Spleen (tissue), 11 donors: ENCODE measurements at regions not wholly inside any gene's neighbourhood (a gene's known extent, or its start where the extent isn't known, plus 50 kb on each side); places are given as distances from the start of the nearest gene placed in this dataset.

Source experiments
- DNase-seq: peaks from one replicate; pipeline ENCODE4 v3.0.0-alpha.2; 2020
- H3K27ac ChIP-seq, 8 donors: fragments of 200-600 bp; sonication (generic) in 7 of 8; 1 replicate in 4 of 8; 2 replicates in 4 of 8; pipeline versions ENCODE4 v1.5.0 to v1.8.0; 2016 to 2021; ENCODE audit warnings: inconsistent platforms in 4 of 8, mild to moderate bottlenecking in 4 of 8, moderate library complexity in 1 of 8
- H3K27me3 ChIP-seq, 7 donors: fragments of 200-600 bp; sonication (generic) in 6 of 7; replicated peaks in 1 of 7; 1 replicate in 4 of 7; 2 replicates in 3 of 7; pipeline versions ENCODE4 v1.5.0 to v1.8.0; 2016 to 2021; ENCODE audit warnings: inconsistent platforms in 3 of 7, mild to moderate bottlenecking in 1 of 7
- H3K36me3 ChIP-seq, 6 donors: fragments of 200-600 bp; sonication (generic) in 5 of 6; 1 replicate in 4 of 6; 2 replicates in 2 of 6; pipeline versions ENCODE4 v1.5.0 to v1.8.0; 2016 to 2021; ENCODE audit warnings: inconsistent platforms in 2 of 6
- H3K4me1 ChIP-seq, 6 donors: fragments of 200-600 bp; sonication (generic) in 5 of 6; 1 replicate in 3 of 6; 2 replicates in 3 of 6; pipeline versions ENCODE4 v1.5.0 to v1.8.0; 2016 to 2021; ENCODE audit warnings: inconsistent platforms in 3 of 6
- H3K4me3 ChIP-seq, 8 donors: fragments of 200-600 bp; sonication (generic) in 7 of 8; 1 replicate in 4 of 8; 2 replicates in 4 of 8; pipeline versions ENCODE4 v1.5.0 to v1.8.0; 2016 to 2021; ENCODE audit warnings: inconsistent platforms in 4 of 8, mild to moderate bottlenecking in 4 of 8, moderate library complexity in 2 of 8
- H3K9me3 ChIP-seq, 8 donors: fragments of 200-600 bp; sonication (generic) in 7 of 8; 1 replicate in 4 of 8; 2 replicates in 4 of 8; pipeline versions ENCODE4 v1.5.0 to v1.8.0; 2016 to 2021; ENCODE audit warnings: inconsistent platforms in 4 of 8
- POLR2A ChIP-seq, 3 donors: fragments of 450-650 bp; IDR thresholded peaks; one replicate each; pipeline ENCODE4 v1.5.1; 2017; ENCODE audit warnings: antibody characterized with exemption in 3 of 3, mild to moderate bottlenecking in 1 of 3
- POLR2AphosphoS5 ChIP-seq, 3 donors: sonication (generic); formaldehyde crosslinking; IDR thresholded peaks; one replicate each; pipeline ENCODE4 v1.5.1; 2017; ENCODE audit warnings: antibody characterized with exemption in 3 of 3
- WGBS, 5 donors: extraction: QIAGEN DNeasy Blood & Tissue Kit in 3 of 5; methylation state at CpG; one replicate each; pipeline versions ENCODE4 v1.1.5 to v1.1.7; 2013 to 2018; 5-methylcytosine and 5-hydroxymethylcytosine counted together
- intact Hi-C: fragments of 100-400 bp; cut with DNase I; formaldehyde crosslinking; loops from one replicate; pipeline ENCODE4 v1.15.0; 2023; ENCODE audit warnings: low total_unique reads
- TF ChIP-seq, protein P1 (sequence below), 11 experiments: fragments of 200-600 bp in 7 of 11; fragments of 450-650 bp in 4 of 11; sonication (generic) in 4 of 11; IDR thresholded peaks in 8 of 11; conservative IDR thresholded peaks in 3 of 11; 1 replicate in 7 of 11; 2 replicates in 4 of 11; pipeline versions ENCODE4 v1.4.0 to v1.8.0; 2016 to 2021; ENCODE audit warnings: antibody characterized with exemption in 11 of 11, inconsistent platforms in 4 of 11, mild to moderate bottlenecking in 1 of 11
- donor health status: healthy with polysubstance abuse.
- donor health status: DM: no; HTN: no; CAD: no; lungs with moderate emphysema.
- donor health status: DM: no; HTN: no; CAD: no.
- donor health status: Bipolar disorder and iron deficiency.
- donor health status: healthy.
- donor health status: DM: no; HTN: no; CAD: no.
- donor health status: DM: yes; HTN: yes; CAD: no.

DNA sequence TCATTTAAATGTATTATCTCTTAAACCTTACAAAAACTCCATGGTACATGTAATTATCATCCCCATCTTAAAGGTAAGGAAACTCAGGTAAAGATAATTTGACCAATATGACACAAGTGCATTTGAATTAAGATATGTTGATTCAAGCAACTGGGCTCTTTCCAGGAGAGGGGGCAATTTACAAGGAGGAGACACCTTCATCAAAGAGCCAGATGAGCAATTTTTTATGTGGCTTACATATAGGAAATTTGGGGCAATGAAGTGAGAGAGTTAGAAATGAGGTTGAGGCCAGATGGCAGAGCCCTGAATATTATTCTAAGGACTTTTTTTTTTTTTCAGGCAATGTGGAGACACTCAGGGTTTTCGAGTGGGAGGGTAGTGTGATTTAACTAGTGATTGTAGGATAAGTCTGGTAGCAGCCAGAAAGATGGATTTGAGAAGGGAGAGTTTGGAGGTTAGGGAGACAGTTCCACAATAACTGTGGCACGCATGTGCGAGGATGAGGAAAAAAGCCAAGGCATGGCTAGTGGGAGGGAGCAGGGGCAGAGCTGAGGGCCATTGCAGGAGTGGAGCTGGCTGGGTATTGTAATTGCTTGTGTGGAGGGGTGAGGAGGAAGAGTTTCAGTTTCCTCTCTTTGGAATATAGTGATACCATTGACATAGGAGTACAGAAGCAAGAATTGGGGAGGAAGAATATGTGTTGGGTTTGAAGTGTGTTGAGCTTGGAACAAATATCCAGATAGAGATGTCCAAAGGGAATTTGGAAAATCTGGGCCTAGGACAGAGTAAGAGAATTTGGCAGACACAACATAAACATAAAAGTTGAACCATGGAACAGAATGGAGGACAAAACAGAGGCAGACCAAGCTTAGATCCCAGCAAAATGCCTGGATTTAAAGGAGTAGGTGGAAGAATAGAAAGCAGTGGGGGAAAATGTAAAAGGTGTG, 72.0 kb downstream of the ACTBL2 start:
- DNase-seq = no peak

DNA sequence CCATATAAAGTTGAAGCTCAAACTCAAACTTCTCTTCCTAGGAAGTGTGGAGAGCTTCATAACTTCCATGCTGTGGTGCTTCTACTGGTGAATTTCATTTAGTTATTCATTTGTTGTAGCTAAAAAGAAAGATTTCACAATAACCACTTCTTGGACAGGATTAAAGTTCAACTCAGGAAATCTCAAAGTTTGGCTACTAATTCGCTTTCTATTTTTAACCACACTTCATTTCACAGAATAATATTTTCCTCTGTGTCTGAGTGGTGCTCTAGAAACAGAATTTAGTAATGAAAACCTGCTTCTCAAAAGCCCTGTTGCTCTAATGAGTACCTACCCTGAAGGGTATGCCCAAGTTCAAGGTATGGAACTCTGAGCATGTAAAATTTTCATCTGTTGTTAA, 73.9 kb downstream of the ACTBL2 start:
- TF ChIP-seq POLR2AphosphoS5 (IDR thresholded peaks at IDR 0.05) = no peak
- TF ChIP-seq POLR2A (IDR thresholded peaks at IDR 0.05) = no peak
- TF ChIP-seq, protein P1, sequence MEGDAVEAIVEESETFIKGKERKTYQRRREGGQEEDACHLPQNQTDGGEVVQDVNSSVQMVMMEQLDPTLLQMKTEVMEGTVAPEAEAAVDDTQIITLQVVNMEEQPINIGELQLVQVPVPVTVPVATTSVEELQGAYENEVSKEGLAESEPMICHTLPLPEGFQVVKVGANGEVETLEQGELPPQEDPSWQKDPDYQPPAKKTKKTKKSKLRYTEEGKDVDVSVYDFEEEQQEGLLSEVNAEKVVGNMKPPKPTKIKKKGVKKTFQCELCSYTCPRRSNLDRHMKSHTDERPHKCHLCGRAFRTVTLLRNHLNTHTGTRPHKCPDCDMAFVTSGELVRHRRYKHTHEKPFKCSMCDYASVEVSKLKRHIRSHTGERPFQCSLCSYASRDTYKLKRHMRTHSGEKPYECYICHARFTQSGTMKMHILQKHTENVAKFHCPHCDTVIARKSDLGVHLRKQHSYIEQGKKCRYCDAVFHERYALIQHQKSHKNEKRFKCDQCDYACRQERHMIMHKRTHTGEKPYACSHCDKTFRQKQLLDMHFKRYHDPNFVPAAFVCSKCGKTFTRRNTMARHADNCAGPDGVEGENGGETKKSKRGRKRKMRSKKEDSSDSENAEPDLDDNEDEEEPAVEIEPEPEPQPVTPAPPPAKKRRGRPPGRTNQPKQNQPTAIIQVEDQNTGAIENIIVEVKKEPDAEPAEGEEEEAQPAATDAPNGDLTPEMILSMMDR (IDR thresholded peaks at IDR 0.05 in 8 of 11, conservative IDR thresholded peaks at IDR 0.05 in 3 of 11) = no peak
- H3K9me3 ChIP-seq = no peaks in the 10 kb centered on the region
- H3K27ac ChIP-seq = no peak overlapping the region
- intact Hi-C loops = no loop called here
- no peaks in the 10 kb centered on the region for H3K27me3 ChIP-seq
- no peak overlapping the region for H3K4me3 ChIP-seq
- WGBS, 5 donors = 10 to 33% (median 21%) methylated on average over 1 of the region's 1 CpG
- H3K36me3 ChIP-seq = no peaks in the 10 kb centered on the region
- no peak for DNase-seq
- peaks cover 0 to 15% (median 4%) of the 10 kb centered on the region in 6 donors for H3K4me1 ChIP-seq

More for the DNA sequence above, 72.0 kb downstream of the ACTBL2 start:
- Histone ChIP-seq H3K4me1 (peaks cover 0 to 15% (median 4%) of the 10 kb centered on the region in 6 donors), H3K9me3 (no peaks in the 10 kb centered on the region), H3K27ac (no peak overlapping the region), H3K27me3 (no peaks in the 10 kb centered on the region), H3K4me3 (no peak overlapping the region), H3K36me3 (no peaks in the 10 kb centered on the region)
- 68 to 87% (median 83%) methylated on average over 3 of the region's 3 CpGs for WGBS, 5 donors
- intact Hi-C loops = no loop called here
- no peak for TF ChIP-seq POLR2AphosphoS5 (IDR thresholded peaks at IDR 0.05)
- TF ChIP-seq POLR2A (IDR thresholded peaks at IDR 0.05) = no peak
- TF ChIP-seq, protein P1 (IDR thresholded peaks at IDR 0.05 in 8 of 11, conservative IDR thresholded peaks at IDR 0.05 in 3 of 11) = no peak

- intact Hi-C loops = no loop called here
- TF ChIP-seq, protein P1 (IDR thresholded peaks at IDR 0.05 in 8 of 11, conservative IDR thresholded peaks at IDR 0.05 in 3 of 11) = no peak
- TF ChIP-seq POLR2AphosphoS5 (IDR thresholded peaks at IDR 0.05) (no peak), POLR2A (IDR thresholded peaks at IDR 0.05) (no peak)
- Histone ChIP-seq H3K36me3 (no peaks in the 10 kb centered on the region), H3K27ac (no peak overlapping the region), H3K9me3 (no peaks in the 10 kb centered on the region), H3K4me1 (peaks cover 0 to 15% (median 4%) of the 10 kb centered on the region in 6 donors), H3K27me3 (no peaks in the 10 kb centered on the region), H3K4me3 (no peak overlapping the region)
- no peak for DNase-seq
- WGBS, 5 donors = 72 to 96% (median 88%) methylated on average over 5 of the region's 5 CpGs
Measured at GRCh38 chr5:57408285-57408684, 74.3 kb downstream of the ACTBL2 start.

GRCh38 chr5:57407391-57407790, 75.2 kb downstream of the ACTBL2 start:
- Histone ChIP-seq H3K27me3 (no peaks in the 10 kb centered on the region), H3K4me1 (peaks cover 0 to 15% (median 5%) of the 10 kb centered on the region in 6 donors), H3K4me3 (no peak overlapping the region), H3K36me3 (no peaks in the 10 kb centered on the region), H3K9me3 (no peaks in the 10 kb centered on the region), H3K27ac (no peak overlapping the region)
- 62 to 93% (median 81%) methylated on average over 5 of the region's 5 CpGs for WGBS, 5 donors
- DNase-seq = no peak
- TF ChIP-seq POLR2A (IDR thresholded peaks at IDR 0.05) (no peak), POLR2AphosphoS5 (IDR thresholded peaks at IDR 0.05) (no peak)
- TF ChIP-seq, protein P1 (IDR thresholded peaks at IDR 0.05 in 8 of 11, conservative IDR thresholded peaks at IDR 0.05 in 3 of 11) = no peak
- intact Hi-C loops = no loop called here
